ENCODE measurements at regions not wholly inside any gene's neighbourhood (a gene's known extent, or its start where the extent isn't known, plus 50 kb on each side); places are given as distances from the start of the nearest gene placed in this dataset.

DNA sequence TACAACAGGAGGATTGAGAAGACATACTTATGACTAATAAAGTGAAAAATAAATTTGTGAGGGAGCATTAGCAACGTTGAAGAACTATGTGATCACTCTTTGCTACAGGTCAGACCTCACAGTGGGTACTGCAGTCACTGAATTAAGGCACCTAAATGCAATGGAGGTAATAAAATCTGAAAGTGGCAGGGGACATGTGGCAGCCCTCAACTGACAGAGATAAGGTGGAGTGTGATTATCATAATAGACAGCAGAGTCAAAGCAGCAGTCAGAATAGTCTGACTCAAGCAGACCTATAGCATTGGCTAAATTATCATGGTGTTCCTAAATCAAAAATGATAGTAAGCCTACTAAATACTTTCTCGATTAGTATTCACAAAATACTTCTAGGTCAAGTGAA, 1220.5 kb downstream of the PCDH18 start (continued):
- TF ChIP-seq, protein P1, sequence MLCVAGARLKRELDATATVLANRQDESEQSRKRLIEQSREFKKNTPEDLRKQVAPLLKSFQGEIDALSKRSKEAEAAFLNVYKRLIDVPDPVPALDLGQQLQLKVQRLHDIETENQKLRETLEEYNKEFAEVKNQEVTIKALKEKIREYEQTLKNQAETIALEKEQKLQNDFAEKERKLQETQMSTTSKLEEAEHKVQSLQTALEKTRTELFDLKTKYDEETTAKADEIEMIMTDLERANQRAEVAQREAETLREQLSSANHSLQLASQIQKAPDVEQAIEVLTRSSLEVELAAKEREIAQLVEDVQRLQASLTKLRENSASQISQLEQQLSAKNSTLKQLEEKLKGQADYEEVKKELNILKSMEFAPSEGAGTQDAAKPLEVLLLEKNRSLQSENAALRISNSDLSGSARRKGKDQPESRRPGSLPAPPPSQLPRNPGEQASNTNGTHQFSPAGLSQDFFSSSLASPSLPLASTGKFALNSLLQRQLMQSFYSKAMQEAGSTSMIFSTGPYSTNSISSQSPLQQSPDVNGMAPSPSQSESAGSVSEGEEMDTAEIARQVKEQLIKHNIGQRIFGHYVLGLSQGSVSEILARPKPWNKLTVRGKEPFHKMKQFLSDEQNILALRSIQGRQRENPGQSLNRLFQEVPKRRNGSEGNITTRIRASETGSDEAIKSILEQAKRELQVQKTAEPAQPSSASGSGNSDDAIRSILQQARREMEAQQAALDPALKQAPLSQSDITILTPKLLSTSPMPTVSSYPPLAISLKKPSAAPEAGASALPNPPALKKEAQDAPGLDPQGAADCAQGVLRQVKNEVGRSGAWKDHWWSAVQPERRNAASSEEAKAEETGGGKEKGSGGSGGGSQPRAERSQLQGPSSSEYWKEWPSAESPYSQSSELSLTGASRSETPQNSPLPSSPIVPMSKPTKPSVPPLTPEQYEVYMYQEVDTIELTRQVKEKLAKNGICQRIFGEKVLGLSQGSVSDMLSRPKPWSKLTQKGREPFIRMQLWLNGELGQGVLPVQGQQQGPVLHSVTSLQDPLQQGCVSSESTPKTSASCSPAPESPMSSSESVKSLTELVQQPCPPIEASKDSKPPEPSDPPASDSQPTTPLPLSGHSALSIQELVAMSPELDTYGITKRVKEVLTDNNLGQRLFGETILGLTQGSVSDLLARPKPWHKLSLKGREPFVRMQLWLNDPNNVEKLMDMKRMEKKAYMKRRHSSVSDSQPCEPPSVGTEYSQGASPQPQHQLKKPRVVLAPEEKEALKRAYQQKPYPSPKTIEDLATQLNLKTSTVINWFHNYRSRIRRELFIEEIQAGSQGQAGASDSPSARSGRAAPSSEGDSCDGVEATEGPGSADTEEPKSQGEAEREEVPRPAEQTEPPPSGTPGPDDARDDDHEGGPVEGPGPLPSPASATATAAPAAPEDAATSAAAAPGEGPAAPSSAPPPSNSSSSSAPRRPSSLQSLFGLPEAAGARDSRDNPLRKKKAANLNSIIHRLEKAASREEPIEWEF (IDR thresholded peaks at IDR 0.05; ENCODE audit: insufficient replicate concordance, low read depth, low read length) = no peak
- TF ChIP-seq SIN3A (IDR thresholded peaks at IDR 0.05; ENCODE audit: low read depth, low read length) (no peak), CREM (IDR thresholded peaks at IDR 0.05; ENCODE audit: low read depth) (no peak), GABPA (IDR thresholded peaks at IDR 0.05; ENCODE audit: low read depth) (no peak), TBL1XR1 (IDR thresholded peaks at IDR 0.05; ENCODE audit: low read depth, low read length) (no peak), PML (IDR thresholded peaks at IDR 0.05; ENCODE audit: low read length) (no peak), TCF7 (IDR thresholded peaks at IDR 0.05; ENCODE audit: borderline replicate concordance) (no peak), ZNF207 (IDR thresholded peaks at IDR 0.05; ENCODE audit: borderline replicate concordance) (no peak), CREB1 (IDR thresholded peaks at IDR 0.05; ENCODE audit: low read depth) (no peak), ZNF217 (IDR thresholded peaks at IDR 0.05) (no peak), NR2C1 (IDR thresholded peaks at IDR 0.05) (no peak), BCLAF1 (IDR thresholded peaks at IDR 0.05) (no peak), HDGF (IDR thresholded peaks at IDR 0.05) (no peak), ETV6 (conservative IDR thresholded peaks at IDR 0.05 in 1 of 2, IDR thresholded peaks at IDR 0.05 in 1 of 2; ENCODE audit: borderline replicate concordance in 1 of 2, low read depth in 1 of 2) (no peak)
- TF ChIP-seq, protein P2, sequence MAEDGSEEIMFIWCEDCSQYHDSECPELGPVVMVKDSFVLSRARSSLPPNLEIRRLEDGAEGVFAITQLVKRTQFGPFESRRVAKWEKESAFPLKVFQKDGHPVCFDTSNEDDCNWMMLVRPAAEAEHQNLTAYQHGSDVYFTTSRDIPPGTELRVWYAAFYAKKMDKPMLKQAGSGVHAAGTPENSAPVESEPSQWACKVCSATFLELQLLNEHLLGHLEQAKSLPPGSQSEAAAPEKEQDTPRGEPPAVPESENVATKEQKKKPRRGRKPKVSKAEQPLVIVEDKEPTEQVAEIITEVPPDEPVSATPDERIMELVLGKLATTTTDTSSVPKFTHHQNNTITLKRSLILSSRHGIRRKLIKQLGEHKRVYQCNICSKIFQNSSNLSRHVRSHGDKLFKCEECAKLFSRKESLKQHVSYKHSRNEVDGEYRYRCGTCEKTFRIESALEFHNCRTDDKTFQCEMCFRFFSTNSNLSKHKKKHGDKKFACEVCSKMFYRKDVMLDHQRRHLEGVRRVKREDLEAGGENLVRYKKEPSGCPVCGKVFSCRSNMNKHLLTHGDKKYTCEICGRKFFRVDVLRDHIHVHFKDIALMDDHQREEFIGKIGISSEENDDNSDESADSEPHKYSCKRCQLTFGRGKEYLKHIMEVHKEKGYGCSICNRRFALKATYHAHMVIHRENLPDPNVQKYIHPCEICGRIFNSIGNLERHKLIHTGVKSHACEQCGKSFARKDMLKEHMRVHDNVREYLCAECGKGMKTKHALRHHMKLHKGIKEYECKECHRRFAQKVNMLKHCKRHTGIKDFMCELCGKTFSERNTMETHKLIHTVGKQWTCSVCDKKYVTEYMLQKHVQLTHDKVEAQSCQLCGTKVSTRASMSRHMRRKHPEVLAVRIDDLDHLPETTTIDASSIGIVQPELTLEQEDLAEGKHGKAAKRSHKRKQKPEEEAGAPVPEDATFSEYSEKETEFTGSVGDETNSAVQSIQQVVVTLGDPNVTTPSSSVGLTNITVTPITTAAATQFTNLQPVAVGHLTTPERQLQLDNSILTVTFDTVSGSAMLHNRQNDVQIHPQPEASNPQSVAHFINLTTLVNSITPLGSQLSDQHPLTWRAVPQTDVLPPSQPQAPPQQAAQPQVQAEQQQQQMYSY (CRISPR knock-in tag; IDR thresholded peaks at IDR 0.05) = no peak
